ENCODE measurements at regions not wholly inside any gene's neighbourhood (a gene's known extent, or its start where the extent isn't known, plus 50 kb on each side); places are given as distances from the start of the nearest gene placed in this dataset.

DNA sequence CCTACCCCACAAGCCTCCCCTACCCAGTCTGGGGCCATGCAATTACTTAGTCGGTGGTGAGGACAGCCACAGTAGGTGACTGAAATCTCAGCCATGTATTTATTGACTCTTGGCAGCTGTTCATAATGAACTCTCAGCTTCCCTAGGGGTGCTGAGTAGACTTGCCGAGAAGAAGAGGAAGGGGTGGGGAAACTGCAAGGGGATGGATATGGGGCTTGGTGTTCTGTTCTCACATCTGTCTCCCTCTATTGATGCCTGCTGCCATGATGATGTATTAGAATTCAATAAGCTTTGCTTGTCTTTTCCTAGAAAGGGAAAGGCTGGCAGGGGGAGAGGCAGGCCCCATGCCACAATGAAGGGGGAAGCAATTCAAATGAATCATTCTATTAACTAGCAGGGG is 112.9 kb downstream of the GP2 start:
- no peak overlapping the region for H3K27ac ChIP-seq (ENCODE audit: control insufficient read depth, insufficient read depth)
- FAIRE-seq (no peak), DNase-seq (ENCODE audit: low read depth, low spot score) (no peak), ATAC-seq (no peak)
- ChIA-PET RAD21 (ENCODE audit: unreplicated experiment) (no interaction called here), POLR2A (no interaction called here), SMC1A (ENCODE audit: uncharacterized antibody, unreplicated experiment) (interaction anchor here (1.4 kb wide), 1 partner anchor 28 kb away, joined by 4 read pairs; no protein-coding TSS in a partner anchor), CTCF (interaction anchor here (1.1 kb wide), 1 partner anchor 17 kb away, joined by 3 read pairs; no protein-coding TSS in a partner anchor)
- whole genome bisulfite sequencing (ENCODE audit: insufficient coverage, insufficient replicate concordance, low lambda C conversion rate, missing lambda C conversion rate): 28% methylated on average over 2 of the region's 2 CpGs
- H3K79me2 ChIP-seq (ENCODE audit: control insufficient read depth, insufficient read depth, low read length): no peaks in the 10 kb centered on the region
- no peaks in the 10 kb centered on the region; the same call in 2 of the 3 replicates for H3K9me3 ChIP-seq (replicated peaks; ENCODE audit: control insufficient read depth, insufficient read depth, low read length)
- no TSS peak for BruUV-seq (replicated peaks)
- in situ Hi-C loops (cut with MboI) (no loop called here), intact Hi-C loops (cut with micrococcal nuclease; ENCODE audit: unreplicated experiment) (no loop called here)
- H4K20me1 ChIP-seq (ENCODE audit: control insufficient read depth, insufficient read depth): no peaks in the 10 kb centered on the region
- H3K27me3 ChIP-seq (replicated peaks in 1 of 2; ENCODE audit: control insufficient read depth in 2 of 2, insufficient read depth in 2 of 2, low read length in 1 of 2): no peaks in the 10 kb centered on the region
- no peak overlapping the region for H2AFZ ChIP-seq (ENCODE audit: control insufficient read depth, low read depth, low read length)
- H3K36me3 ChIP-seq (ENCODE audit: control insufficient read depth in 2 of 2, insufficient read depth in 2 of 2, low read length in 1 of 2): no peaks in the 10 kb centered on the region
- no peak overlapping the region for H3K9ac ChIP-seq (ENCODE audit: control insufficient read depth, insufficient read depth, low read length)
- no peaks in the 10 kb centered on the region for H3K4me1 ChIP-seq (ENCODE audit: control insufficient read depth, insufficient read depth, low read length)
- no peak overlapping the region for H3K4me3 ChIP-seq
- H3K4me2 ChIP-seq (ENCODE audit: control insufficient read depth, insufficient read depth): no peak overlapping the region
- TF ChIP-seq NR2C1 (IDR thresholded peaks at IDR 0.05): no peak
- TF ChIP-seq KAT2A (conservative IDR thresholded peaks at IDR 0.05; ENCODE audit: control insufficient read depth, low read depth, low read length): no peak
- TF ChIP-seq KLF5 (IDR thresholded peaks at IDR 0.05; ENCODE audit: partially characterized antibody): no peak
- TF ChIP-seq SMAD5 (IDR thresholded peaks at IDR 0.05; ENCODE audit: low read depth): no peak
- no peak for TF ChIP-seq NR2F1 (conservative IDR thresholded peaks at IDR 0.05)
- TF ChIP-seq USF1 (IDR thresholded peaks at IDR 0.05; ENCODE audit: borderline replicate concordance, extremely low read length, insufficient read depth, low read depth, low read length): no peak
- no peak for TF ChIP-seq NBN (IDR thresholded peaks at IDR 0.05)
- TF ChIP-seq SRF (IDR thresholded peaks at IDR 0.05; ENCODE audit: low read depth in 2 of 2, low read length in 2 of 2): no peak
- no peak for TF ChIP-seq ZBTB4 (CRISPR knock-in tag; IDR thresholded peaks at IDR 0.05)
- TF ChIP-seq GATAD2B (conservative IDR thresholded peaks at IDR 0.05; ENCODE audit: low read depth): no peak
- no peak for TF ChIP-seq MXI1 (IDR thresholded peaks at IDR 0.05; ENCODE audit: low read depth, low read length)
- TF ChIP-seq RB1 (IDR thresholded peaks at IDR 0.05; ENCODE audit: borderline replicate concordance): no peak
- no peak for TF ChIP-seq CHD4 (IDR thresholded peaks at IDR 0.05)
- no peak for TF ChIP-seq CEBPZ (IDR thresholded peaks at IDR 0.05; ENCODE audit: low read depth, low read length)
- TF ChIP-seq IRF3 (IDR thresholded peaks at IDR 0.05): no peak

Measured in GM12878 (cell line).